HG02970 (cell line): ENCODE measurements at regions not wholly inside any gene's neighbourhood (a gene's known extent, or its start where the extent isn't known, plus 50 kb on each side); places are given as distances from the start of the nearest gene placed in this dataset.

Experiments used
- ATAC-seq: cut with Tn5 transposase; IDR thresholded peaks from one replicate; pipeline ENCODE4 v1.9.1; 2021; ENCODE audit warnings: mild to moderate bottlenecking, moderate library complexity, moderate number of reproducible peaks; ENCODE audit not compliant: unreplicated experiment, low FRiP score

DNA sequence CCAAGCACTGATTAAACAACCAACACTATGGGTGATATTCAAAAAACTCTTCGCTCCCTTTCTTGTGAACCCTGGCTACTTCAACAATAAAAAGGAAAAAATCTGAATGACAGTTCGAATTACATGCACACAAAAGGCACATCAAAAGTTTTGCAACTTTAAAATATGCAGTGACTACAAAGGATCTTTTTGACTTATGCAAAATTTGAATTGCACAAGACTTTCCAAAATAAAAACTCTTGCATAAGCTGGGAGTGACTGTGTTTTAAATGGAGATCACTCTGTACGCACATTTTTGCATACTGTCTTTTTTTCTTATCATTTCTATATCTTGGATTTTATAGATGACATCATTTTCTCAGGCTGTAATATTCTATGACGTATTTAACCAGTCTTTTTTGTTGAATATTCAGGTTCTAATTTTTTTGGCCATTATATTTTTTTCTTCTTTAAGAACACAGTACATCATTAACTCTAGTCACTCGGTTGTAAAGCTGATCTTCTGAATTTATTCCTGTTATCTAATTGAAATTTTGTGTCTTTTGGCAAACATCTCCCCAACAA lies 667.6 kb upstream of the TBX3 start:
- no peak for ATAC-seq

DNA sequence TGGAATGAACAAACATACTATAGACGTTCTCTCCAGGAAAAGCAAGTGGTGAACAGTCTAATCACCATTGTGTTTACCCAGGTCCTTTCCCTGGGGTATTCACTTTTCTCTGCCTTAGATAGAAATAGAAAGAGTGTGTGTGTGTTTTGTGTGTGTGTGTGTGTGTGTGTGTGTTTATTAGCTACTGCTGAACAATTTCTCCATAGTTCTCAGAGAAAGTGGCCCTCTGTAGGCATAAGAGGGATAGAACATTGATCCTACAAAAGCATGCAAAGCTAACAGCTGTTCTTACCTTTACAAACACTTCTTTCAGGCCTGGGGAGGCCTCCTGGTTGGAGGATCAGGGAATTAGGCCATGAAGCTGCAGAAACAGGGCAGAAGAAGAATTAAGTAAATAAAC lies 665.7 kb upstream of the TBX3 start:
- no peak for ATAC-seq

DNA sequence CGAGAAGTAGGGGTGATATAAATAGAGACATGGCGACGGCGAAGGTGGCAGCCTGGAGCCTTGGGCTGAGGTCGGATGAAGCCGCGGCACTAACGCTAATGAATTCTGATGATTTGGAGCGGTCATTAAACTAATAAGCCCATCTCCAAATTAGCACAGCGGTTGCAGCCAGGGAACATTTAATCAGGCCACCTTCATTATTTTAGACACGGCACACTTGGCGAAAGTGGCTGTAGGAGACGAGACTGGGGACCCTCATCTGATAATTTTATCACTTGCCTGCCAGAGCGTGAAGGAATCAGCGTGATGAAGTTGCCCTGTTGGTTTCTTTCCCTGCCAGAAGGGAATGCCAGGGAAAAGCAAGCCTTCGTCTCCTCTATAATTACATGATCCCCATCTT lies 664.3 kb upstream of the TBX3 start:
- ATAC-seq: no peak

DNA sequence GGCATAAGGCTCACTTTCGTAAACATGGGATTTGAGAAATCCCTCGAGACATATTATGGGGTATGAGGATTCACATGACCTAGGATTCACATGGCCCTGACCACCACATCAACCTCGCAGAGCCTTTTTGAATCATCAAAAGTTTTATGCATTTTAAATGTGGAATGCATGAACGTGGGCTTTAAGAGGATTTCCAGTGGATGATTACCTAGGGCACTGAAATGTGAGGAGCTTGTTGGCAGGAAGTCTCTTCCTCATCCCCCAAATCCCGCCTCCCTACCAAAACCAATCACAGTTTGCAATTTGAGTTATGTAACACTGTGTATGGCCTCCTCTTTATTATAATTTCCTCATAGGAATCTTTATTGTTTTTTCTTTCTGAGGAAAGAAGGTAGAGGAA lies 659.6 kb upstream of the TBX3 start:
- ATAC-seq: no peak

DNA sequence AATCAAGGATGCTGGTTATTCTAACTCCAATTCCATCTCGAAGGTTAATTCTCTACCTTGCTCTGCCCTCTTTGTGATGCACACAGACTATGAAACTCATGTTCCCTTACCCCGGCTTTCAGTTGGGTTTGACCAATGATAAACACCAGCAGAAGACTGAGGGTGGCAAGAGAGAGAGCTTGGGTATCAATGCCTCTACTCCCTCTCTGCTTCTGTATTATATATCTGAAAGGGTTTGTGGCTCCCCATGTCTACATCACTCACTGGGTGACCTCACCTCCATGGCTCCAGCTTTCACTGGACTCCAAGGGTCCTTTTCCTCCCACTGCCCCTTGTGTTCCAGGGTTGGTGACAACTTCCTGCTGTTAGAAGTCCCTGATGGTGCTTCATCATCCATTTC lies 659.0 kb upstream of the TBX3 start:
- no peak for ATAC-seq

DNA sequence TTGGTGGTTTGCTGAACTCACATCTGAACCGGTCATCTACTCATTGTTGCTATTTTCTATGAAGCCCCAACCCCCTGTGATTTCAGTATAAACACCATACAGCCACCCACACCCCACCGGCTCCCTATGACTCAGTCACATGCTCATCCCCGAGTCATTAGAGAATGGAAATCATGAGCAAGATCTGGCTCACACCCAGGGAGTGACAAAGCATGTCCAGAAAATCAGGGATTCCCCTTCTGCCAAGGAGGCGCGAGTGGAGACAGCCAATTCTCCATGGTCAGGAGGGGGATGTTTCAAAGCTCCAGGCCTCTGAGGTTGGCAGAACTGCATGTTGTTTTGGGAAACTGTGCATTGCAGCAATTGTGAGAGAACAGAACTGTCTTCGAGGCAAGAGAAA lies 657.5 kb upstream of the TBX3 start:
- ATAC-seq: no peak

DNA sequence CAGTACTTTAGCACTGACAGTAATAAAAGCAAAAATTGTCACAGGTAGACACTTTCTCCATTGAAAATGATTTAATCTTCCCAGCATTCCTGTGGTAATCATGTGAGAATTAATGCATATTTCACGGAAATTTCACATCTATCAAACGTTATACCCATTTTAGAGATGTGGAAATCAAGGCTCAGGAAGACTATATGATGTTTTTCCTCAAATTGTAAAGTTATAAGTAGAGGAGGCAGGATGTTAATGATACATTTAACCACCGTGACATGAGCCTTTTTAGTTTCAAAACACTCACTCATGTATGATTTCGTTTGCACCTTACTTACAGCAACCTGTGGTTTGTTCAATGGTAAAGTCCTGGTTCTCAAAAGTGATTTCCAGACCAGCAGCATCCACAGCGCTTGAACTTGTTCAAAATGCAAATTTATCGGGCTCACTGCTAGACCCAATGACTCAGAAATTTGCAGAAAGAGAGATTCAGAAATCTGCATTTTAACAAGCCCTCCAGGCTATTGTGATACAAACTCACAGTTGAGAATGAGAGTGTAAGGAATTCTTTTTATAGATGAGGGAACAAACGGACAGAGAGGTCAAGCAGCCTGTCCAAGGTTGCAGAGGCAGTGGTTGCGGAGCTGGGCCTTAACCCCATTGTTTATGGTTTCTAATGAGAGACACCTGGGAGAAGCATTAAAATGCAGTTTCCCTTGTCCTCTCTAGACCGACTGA lies 654.8 kb upstream of the TBX3 start:
- ATAC-seq: no peak

DNA sequence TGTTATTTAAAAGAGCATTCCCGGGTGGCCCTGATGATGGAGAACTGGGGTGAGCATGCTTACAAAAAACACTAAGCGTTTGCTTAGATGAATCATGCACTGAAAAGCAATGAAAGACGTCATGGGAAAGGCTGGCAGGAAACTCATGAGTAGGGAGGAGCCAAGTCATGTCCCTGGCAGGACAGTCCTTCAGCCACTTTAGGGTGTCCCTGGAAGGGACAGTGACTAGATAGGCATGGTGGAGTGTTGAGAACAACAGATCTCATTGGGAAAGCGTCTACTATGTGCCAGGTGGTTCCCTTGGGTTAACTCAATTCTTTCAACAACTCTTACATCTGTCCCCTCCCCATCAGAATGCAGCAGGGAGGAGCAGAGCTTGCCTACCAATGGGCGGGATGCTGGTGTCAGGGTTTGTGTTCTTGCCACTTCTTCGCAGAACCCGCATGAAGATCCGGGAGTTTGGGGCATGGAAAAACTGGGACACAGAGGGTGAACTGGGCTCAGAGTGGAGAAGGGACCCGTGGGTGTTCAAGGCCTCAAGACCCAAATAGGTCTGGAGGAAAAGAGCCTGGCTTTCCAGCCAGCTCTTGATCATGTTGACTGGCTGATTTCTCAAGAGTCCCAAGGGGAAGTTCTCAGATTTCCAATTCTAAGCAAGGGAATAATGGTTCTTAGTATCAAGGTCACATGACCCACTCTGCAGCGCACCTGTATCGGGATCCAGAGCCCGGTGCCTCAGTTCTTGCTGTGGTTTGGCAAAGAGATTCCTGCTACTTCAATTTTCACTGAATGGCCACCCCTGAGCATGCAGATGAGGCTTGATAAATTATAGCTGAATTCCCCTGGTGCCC lies 653.9 kb upstream of the TBX3 start:
- ATAC-seq: no peak

DNA sequence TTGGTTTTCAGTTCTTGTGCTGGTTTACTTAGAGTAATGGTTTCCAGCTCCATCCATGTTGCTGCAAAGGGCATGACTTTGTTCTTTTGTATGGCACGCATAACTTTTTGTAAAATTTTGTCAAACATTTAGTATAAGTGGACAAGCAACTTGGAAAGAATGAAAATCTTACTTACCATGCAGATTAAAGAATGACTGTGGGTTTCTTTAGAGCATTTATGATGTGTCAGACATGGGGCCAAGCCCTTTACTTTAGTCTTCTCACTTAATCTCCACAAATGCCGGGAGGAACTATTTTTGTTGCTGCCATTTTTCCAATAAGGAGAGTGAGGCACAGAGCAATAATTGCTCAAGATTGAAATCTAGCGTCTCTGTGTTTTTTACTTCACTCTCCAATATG lies 652.5 kb upstream of the TBX3 start:
- no peak for ATAC-seq

DNA sequence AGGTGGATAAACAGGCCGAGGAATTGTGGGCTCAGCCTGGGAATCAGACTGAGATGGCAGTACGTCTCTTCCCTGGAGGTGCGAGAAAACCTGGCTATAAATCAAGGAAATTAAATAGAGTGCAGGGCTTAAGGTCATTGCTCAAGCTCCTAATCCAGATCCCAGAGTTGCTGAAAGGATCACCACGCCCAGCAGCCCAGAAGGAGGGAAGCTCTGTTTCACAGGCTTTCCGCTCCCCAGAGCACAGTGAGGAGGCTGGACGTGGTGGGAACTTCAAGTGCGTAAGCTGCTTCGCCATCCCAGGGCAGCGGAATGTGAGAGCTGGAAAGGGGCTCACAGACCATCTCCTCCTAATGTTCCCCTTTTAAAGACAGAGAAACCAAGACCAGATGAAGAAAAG lies 651.6 kb upstream of the TBX3 start:
- no peak for ATAC-seq

DNA sequence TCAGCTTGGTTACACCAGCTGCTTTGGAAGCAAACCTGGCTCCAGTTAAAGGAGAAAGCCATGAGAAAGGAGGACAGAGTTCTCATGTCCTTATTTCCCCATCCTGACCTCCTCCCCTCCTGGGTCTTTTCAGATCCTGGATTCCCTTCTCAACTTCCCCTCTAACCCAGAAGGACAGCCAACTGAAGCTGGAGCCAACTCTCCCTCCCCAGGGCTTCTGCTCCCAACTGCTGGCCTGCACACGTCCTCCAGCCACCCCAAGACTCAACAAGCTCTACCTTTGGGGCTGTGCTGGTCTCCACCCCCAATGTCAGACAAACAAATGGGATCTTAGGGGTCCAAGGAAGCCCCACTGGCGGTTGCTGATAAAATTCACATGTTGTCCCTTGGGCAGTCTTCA lies 651.1 kb upstream of the TBX3 start:
- no peak for ATAC-seq

DNA sequence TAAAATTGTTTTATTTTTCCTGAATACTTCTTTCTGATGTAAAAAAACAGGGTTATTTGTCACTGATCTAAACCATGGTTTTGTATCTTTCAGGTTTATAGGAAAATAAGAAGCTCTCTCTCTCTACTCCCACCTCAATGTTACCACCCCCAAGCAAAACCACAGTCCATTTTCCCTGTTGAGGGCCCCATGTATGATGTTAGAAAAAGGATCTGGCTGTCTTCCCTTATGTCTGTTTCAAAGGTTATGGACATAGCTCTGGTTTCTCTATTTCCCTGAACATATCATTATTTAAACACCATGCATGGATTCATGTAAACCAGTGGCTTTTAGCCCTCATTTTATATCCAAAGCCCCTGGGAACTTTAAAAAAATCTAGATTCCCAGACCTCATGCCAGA lies 649.0 kb upstream of the TBX3 start:
- ATAC-seq: no peak

DNA sequence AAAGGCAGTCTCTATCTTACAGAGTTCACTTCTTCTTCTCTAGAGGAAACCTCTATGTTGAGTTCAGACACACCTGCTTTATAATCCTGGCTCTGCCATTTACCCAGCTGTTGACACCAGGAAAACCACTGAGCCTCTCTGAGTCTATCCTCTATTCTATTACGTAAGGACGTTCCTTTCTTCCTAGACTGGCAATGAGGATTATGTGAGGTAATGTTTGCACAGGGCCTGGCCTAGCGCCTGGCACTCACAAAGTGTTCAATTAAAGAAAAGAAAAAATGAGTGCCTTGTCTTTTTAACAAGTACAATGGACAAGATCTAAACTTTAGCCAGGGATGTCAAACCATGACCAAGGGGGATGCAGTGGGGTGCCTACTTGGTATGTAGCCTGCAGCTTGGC lies 641.9 kb upstream of the TBX3 start:
- no peak for ATAC-seq

DNA sequence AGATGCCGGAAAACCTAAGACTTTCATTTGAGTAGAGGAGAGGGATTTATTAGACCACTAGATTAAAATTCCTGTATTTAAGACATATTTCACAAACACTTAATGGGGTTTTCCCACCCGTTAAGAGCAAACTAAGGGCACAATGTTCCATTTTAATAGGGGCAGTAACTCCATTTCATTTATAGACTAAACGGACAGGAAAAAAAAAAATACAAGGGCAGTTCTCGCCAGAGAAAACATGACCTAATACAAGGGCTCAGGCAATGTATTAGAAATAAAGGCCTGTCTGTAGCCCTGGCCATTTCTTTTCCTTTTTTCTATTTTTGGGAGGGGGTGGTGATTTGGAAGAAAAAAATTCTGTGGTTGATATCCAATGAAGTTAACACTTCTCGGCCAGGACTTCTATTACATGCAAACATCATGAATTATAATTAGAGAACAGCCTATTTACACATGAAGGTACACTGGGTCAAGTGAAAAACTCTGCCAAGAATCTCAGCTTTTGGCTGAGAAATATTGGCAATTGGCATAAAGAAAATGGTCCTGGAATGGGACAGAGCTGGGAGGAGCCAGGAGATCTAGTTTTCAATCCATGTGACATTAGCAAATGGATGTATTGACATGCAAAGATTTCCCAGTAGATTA lies 641.1 kb upstream of the TBX3 start:
- ATAC-seq: no peak

DNA sequence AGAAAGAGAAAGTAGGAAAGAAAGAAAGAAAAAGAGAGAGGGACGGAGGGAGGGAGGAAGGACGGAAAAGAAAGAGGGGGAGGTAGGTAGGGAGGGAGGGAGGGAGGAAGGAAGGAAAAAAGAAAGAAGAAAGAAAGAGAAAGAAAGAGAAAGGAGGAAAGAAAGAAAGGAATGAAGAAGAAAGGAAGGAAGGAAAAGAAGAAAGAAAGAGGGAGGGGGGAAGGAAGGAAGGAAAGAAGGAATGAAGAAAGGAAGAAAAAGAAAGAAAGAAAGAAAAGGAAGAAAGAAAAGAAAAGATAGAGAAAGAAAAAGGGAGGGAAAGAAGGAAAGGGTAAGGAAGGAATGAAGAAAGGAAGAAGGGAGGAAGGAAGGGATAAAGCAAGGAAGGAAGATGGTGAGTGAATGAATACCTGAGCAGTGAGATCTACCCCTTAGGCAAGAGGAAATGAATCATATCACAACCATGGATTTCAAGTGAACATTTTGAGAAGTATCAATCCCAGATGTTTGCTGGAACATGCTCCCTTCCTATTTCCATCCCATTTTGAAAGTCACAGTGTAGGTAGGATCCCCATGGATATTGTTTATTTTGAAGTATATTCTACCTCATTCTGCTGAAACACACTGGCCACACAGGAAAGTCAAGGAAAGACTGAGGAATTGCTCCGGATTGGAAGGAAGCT lies 639.4 kb upstream of the TBX3 start:
- no peak for ATAC-seq

DNA sequence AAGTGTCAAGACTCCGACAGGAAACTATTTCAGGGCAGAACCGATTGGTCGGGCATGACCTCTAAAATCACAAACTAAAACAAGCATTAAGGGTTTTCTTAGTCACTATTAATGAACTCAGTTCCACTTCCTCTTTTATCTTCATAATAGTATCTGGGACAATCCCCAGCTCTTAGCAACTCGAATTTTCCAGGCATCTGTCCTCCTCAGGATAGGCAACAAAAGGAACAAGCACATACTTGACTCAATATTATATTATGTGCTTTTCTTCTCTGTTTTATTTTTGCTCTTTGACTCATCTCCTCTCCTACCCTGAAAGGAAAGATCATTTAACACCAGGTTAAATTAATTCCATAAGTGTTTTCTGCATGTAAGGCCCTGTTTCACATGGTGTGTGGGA lies 638.3 kb upstream of the TBX3 start:
- ATAC-seq: peak; percentile 63

DNA sequence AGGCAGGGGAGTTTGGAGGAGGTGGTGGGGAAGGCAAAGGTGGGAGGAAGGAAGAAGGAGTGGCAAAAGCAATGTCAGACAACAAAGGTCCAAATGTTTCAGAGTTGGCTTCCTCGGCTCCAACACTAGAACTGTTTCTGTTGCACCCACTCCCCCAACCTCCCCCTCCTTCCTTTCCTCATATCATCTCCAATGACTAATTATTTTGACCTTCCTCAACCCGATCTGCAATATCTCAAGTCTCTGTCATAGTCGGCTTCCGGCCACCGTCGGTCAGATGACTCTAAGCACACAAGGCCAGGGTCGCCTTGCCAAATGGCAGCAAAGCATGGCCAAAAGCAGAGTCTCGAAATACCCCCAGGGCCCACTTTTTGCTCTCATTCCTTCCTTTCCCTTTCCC lies 637.0 kb upstream of the TBX3 start:
- ATAC-seq: no peak

DNA sequence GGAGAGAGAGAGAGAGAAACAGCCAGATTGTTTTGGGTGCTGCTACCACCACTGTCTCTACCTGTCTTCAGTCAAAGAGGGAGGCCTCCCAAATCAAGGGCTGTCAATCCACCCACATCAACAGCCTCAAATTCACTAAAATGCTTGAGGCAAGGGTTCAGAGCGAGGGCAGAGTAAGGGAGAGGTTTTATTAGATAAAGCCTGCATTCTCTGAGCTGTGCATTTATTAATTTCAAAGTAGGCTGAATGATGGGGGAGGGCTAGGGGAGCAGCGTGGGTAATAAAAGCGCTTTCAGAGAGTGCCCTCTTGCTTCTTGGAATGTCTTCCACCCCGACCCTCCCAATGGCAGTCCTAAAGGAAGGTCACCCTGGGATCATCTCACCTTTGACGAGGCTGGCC lies 636.5 kb upstream of the TBX3 start:
- no peak for ATAC-seq

DNA sequence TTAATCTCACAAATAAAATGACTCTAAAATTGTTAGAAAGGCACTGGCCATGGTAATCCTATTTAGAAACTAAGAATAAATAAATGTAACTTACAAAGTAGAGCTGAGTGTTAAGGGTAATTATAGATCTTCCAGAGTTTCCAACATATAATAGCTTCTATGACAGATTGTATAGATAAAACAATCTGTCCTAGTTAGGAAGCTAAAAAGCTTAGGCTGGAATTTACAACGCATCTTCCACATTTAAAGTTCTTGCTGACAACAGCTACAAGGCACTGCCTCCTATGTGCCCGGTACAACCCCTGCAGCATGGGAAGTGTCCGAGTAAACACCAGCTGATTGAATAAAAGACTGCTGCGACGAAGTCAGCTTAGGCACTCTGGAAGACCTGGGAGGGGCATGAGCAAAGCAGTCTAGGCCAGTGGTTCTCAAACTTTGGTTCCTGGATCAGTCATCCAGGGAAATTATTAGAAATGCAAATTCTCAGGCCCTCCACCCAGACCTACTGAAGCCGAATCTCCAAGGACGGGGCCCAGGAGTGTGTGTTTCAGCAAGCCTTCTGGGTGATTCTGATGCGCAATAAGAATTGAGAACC lies 635.6 kb upstream of the TBX3 start:
- no peak for ATAC-seq

DNA sequence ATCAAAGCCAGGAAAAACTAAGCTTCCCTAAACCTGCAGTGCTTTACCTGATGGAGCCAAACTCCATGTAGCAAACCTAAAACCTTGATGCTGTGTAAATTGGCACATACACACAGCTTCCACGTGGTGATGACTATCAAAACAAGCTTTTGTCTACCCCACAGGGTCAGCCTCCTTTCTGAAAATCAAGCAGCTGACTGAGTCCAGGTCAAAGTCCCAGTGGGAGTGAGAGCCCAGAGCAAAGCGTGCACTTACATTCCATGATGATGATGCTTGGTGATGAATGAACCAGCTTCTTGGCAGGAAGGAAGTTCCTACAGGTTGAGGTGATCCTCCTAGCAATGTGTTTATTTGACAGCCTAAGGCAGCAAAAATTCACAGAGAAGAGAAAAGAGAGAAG lies 630.0 kb upstream of the TBX3 start:
- no peak for ATAC-seq
